Right renal pelvis (tissue), 4 donors: ENCODE measurements at regions not wholly inside any gene's neighbourhood (a gene's known extent, or its start where the extent isn't known, plus 50 kb on each side); places are given as distances from the start of the nearest gene placed in this dataset.
"Not testable (repeated sequence)": the region's sequence is repeated elsewhere in the genome, so short reads cannot be mapped to it uniquely, and the experiment has no call there.

Source experiments
- DNase-seq, 4 donors: peaks; one replicate each; pipeline ENCODE4 v3.0.0-alpha.2; 2013; ENCODE audit warnings: low read depth in 4 of 4, low spot score in 3 of 4, missing footprints in 1 of 4

DNA sequence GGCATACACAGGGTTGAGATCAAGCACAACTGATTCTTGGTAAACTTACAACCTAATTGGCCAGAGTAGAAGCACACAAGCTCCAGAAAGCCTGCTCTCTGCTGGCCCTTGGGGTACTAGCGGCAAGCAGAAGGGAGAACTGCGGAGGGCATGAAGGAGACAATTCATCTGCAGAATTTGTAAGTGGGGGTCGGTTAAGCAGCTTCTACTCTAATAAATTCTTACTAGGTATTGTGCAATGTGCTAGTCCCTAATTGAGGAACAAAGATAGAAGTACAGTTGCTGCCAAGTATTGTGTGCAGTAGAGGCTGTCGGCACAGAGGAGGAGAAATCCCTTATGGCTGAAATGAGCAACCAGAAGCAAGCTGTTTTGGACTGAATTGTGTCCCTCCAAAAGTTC is 91.2 kb upstream of the VEPH1 start:
- no peak for DNase-seq

DNA sequence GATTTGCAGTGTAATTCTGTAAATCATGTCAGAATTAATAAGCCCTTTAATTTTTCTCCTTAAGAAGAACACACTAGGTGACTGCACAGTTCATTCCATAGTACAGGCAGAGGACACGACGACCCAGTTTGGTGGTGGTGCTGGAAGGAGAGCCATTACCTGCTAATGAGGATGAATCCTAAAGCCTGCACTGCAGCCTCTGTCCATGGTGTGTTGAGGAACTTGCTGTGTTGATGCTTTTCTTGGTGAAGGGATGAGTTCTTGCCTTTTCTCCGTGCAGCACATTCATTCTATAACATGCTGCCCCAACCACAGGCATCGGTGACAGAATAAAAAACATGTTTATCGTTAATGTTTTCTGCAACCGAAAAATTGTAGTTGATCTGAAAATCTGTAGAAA is 89.6 kb upstream of the VEPH1 start:
- DNase-seq, result no peak

DNA sequence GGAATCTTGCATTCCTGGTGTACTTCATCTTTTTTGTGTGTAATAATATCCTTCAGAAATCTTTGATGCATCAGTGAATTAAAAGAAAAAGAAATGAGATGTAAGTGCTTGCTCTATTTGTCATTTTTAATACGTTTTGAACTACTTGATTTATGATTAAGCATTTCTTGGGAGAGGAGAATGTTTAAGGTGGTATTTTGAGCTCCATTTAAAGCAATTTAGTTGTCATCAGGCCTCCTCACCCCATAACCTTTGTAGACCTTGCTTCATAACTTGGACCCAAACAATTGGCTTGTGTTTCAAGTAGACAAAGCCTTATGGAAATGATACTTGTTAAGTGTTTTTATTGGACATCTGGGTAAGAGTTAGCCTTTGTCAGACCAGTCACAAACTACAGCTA is 87.1 kb upstream of the VEPH1 start:
- no peak for DNase-seq

DNA sequence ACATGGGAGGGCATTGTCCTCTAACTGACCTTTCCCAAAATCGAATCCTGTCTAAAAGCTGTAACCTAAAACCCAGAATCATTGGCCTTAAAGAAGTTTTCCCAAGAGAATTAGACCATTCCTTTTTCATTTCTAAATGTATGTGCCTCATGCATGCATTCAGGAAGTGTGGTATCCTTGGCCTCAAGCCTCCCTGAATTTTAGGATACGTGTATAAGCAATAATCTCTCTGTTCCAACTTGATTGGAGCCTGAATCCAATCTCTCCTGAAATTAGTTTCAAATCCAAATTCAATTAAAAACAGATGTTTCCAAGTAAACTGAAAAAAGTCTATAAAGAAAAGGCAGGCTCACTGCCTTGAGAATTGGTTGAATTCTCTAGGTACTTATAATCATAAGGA is 86.0 kb upstream of the VEPH1 start:
- no peak for DNase-seq

DNA sequence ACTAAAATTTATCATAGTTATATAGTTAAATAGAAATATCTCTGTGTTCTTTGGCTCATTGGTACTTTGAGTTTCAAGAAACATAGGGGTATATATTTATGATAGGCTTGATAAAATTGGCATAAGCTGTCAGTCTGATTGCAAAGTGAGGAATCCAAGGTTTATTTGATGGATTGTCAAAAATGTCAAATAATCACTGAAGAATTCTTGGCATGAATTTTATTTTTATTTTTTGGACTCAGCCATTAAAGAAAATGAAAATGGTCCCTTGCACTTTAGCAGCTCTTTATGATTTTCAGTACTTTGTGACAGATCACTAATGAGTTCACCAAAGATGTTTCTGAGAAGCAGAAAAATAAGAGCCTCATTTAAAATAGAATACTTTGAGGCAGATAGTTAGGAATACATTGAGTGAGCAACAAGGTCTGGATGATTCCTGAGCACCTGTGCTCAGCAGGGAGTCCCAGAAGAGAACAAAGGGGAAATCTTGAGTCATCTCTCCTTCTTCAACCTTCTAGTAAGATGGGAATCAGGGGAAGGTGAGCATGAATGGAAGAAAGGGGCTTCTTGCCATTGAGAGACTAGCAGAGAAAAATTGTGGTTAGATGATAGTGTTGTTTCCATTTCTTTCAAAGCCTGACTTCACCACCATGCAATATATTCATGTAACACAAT is 85.3 kb upstream of the VEPH1 start:
- DNase-seq, result no peak

DNA sequence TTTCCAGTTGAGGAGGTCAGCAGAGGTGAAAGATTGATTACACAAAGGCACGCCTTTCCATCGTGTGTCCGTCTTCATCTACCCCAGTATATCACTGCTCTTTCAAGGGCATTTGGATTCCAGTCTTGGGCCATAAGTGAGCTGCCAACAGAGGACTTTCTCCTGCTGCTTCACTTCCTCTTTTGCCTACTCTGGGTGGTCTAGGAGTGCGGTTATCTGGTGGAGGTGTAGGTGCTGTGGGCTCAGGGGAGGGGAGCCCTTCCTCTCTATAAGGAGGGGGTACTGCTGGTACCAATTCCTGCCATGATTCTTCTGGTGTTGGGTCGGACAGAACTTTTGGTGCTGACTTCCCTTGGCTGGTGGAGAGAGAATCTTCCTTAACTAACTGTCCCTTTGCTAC is 83.1 kb upstream of the VEPH1 start:
- DNase-seq, result no peak

DNA sequence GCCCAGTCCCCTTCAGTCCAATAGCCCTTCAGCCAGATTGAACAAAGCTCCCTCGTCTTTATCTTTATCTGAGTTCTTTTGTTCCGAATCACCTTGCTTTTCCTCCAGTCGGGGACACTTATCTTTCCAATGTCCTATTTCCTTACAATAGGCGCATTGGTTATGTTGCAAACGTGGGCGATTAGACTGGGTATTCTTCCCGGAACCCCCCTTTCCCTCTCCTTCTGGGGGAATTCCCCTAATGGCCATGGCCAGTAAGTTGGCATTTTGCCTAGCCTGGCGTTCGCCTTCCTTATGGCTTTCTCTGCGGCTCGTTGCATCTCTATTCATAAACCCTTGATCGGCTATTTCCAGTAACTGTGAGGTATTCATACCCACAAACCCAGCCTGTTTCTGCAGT is 82.2 kb upstream of the VEPH1 start:
- DNase-seq, result no peak

DNA sequence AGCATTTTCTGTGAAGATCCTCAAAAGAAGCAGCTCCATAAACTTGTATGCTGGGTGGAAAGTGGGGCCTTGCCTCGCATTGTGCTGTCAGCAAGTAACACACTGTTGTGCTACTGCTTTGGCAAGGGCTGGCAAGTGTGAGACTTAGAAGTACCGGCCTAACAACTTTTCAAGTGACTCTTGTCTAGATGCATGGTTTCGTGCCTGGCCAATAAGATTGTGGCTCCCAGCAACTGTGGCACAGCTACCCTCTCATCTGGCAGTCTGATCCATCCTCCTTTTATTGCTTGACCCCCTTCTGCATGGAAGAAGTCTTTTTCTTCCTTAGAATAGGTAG is 79.4 kb upstream of the VEPH1 start:
- DNase-seq, result no peak

DNA sequence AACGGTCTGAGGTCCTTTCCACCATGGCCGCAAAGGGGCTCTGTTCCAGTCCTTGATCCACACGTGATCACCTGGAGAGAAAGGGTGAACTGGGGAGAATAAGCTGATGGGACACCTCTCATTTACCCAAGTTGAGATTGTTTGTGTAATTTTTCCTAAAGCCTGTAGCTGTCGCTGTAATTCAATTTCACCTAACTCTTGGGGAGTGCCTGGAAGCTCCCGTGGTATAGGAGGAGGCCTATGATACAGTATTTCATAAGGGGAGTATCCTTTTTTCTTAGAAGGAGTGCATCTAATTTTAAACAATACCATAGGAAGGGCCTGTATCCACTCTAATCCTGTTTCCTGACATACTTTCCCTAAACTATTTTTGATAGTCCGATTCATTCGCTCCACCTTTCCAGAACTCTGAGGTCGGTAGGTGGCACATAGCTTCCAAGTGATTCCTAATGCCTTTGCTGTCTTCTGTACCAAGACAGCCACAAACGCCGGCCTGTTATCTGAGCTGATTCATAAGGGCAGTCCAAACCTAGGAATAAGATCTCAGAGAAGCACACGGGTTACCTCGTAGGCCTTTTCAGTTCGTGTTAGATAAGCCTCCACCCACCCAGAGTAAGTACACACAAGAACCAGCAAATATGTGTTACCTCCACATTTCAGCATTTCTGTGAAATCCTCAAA is 78.9 kb upstream of the VEPH1 start:
- not testable (repeated sequence) for DNase-seq

DNA sequence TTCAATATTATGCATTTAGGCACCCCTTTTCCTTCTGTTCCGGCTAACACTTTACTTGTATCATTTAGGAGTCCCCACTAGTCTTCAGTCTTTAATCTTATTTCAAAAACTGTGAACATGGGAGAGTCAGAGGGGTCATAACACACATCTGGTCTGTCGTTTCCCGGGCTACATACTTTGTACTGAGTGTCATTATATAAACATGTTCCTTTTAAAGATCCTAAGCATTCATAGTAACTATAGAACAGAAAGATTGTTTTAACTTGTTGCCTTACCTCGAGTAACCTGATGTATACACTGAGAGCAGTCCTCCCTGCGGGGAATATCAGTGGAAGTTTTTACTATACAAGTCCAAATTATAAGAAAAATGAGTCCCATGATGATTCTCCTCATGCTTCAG is 78.2 kb upstream of the VEPH1 start:
- DNase-seq, result no peak

DNA sequence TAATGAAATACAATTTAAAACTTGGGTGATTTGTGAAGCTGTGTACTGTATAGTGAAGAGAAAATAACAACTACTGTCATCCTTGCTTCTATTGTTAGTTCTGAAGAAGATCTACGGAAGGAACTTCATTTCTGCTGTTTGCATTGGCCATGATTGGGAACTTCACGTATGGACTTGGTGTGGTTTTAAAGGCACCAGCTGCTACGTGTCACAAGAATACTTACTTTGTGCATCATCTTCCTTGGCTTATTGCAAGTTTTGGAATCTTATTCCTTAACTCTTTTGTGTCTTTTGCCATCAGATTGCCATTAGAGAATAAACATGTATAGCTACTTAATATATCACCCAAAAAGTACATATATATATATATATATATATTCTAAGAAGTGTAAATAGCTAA is 75.0 kb upstream of the VEPH1 start:
- no peak for DNase-seq

DNA sequence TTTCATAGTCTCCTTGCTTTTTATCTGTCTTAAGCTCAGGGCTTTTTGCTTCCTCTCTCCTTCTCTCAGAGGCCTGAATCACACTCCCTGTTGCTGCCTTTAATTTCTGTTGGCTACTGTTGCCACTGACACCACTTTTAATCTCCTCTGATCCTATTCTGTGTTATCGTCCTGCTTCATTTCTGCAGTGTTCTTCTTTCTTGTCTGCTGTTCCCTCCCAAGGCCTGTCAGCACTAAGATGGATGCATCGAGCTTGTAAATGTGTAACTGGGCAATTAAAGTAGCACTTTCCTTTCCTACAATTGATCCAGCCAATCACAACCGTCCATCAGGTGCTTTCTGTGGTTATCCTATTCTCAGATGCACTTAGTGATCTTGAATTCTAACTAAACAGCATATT is 71.3 kb upstream of the VEPH1 start:
- DNase-seq, result no peak

DNA sequence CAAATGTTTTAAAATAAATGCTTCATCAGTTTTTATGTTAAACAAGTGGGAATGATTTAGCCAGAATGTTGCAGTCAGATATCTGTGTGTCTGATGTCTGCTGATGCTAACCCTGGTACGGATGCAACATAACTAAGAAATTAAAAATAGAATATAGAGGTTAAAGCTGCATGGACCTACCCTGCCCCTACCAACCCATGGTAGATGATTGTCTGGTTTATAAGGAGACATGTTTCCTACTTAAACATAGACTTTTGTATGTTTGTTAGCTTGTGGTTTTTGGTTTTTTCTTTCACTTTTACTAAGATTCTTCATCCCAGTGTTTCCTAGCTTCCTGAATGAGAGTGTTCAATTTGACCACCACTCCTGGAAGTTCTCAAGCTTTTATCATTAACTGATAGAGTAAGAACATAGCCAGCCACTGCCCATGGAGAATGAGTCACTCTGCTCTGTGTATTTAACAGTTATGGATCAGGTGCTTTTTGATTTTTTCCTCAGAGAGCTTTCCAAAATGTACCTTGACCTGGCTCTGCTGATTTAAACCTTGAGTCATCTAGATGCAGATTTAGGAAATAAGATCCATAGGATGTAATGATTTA is 70.7 kb upstream of the VEPH1 start:
- DNase-seq, result no peak

DNA sequence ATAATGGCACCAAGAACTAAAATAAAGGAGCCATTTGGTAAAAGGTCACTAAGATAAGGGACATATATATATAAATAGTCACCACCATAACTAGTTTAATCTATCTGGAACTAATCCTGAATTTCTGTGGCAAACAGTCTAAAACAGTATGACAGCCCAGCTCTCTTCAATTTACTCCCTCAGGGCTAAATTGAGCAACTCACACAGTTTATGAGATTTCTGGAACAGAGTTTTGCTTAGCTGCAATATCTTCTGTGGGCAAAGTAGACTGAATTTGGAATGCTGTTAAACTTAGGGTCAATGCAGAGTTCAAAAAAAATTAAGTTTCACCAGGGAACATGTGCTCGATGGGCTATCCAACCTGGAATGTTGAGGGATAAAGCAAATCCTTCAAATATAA is 70.1 kb upstream of the VEPH1 start:
- no peak for DNase-seq

DNA sequence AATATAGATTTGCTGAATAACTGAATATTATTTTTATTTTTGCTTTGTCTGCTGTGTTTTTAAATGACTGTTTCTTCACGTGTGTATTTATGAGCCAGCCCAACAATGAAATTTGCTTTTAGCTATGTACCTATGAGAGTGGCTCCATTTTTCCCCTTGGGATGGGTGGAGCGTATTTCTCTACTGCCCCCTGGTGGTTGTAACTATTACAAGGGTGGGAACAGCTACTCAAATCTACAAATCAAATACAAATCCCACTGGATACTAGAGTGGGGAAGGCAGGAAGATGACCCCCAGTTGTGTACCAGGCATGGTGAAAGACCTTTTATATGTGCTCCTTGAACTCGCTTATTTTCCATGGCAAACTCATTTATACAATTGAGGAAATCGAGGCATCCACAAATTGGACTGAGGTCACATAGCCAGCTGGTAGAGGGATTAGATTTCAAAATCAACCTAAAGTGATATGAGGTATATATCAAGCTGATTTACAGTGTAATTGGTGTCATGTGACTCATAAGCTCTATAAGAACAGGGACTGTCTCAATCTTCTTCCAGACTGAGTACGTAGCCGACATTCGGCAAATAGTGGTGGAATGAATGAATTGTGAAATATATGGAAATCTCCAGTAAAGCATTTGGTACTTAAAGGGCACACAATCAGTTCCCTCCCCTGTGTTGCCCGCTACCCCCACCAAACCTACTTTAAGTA is 69.5 kb upstream of the VEPH1 start:
- DNase-seq, result no peak

DNA sequence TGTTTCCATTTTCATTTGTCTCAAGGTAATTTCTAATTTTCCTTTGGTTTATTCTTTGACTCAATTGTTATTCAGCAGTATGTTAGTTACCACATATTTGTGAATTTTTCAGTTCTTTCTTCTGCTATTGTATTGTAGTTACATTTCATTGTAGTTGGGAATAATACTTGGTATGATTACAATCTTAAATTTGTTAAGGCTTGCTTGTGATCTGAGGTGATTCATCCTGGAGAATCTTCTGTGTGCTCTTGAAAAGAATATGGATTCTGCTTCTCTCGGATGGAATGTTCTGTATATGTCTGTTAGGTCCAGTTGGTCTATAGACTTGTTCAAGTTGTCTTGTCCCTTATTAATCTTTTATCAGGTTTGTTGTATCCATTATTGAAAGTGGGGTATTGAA is 63.4 kb upstream of the VEPH1 start:
- DNase-seq, result no peak

DNA sequence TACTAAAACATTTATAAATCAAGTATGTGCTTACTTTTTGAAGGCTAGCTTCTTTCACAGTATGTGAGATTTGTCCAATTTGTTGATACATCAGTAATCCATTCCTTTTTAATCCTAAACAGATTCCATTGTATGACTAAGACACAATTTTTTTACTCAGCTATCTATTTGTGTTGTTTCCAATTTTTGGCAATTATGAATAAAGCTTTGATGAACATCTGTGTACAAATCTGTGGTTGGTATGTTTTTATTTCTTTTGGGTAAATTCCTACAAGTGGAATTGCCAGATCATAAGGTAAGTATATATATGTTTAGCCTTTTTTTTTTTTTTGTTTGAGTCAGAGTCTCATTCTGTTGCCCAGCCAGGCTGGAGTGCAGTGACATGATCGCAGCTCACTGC is 56.2 kb upstream of the VEPH1 start:
- no peak for DNase-seq
